NCI-H526 (cell line): ENCODE measurements at regions not wholly inside any gene's neighbourhood (a gene's known extent, or its start where the extent isn't known, plus 50 kb on each side); places are given as distances from the start of the nearest gene placed in this dataset.
"Not testable (repeated sequence)": the region's sequence is repeated elsewhere in the genome, so short reads cannot be mapped to it uniquely, and the experiment has no call there.

Source experiments
- DNase-seq, 2 experiments: peaks; one replicate each; lab custom pipeline; 2025; lab: John Stamatoyannopoulos, UW

DNA sequence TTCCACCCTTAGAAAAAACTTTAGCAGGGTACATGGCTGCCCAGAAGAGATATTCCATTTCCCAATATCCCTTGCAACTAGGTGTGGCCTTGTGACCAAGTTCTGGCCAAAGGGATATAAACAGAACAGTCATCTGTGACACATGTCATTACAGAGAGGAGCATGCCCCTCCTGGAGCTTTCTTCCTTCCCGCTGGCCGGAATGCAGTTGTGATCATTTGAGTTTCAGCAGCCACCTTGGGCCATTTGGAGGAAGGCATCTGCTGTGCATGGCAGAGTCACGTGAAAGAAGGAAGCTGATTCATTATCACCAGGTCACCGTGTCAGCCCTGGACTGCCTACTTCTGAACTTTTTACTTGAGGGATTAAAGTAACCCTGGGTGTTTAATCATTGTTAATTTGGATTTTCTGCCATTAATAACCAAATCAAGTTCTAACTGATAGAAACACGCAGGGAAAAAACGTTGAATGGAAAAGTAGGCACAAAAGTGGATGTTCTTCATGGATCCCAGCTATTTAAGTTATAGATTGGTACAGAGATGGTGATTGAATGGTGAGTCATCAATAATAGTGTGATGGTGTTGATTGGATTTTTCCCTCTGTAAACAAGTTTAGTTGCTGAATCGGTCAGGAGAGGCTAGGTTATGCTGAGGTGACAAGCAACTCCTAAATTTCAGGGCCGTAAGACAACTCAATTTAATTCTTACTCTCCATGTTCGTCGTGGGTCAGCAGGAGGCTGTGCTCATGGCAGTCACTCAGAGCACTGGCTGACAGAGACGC, 80.7 kb upstream of the CCDC167 start:
- no peak for DNase-seq

- no peak for DNase-seq
Measured at GRCh38 chr6:37579444-37580067, 79.9 kb upstream of the CCDC167 start.

- DNase-seq: no peak
Measured at GRCh38 chr6:37578104-37578503, 78.4 kb upstream of the CCDC167 start.

DNA sequence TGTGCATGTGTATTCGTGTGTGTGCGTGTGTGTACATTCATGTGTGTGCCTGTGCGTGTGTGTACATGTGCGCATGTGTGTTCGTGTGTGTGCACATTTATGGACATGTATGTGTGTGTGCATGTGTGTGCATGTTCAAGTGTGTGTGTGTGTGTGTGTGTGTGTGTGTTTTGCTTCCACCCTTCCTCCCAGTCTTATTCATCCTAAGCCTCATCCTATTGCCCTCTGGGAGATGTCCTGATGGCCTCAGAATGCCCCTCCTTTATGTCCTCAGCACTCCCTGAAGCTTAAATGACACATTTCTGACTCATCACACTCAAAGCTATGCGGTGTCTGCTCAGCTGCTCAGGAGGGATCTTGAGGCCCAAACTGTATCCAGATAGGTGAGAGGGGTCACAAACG, 76.6 kb upstream of the CCDC167 start:
- no peak for DNase-seq

GRCh38 chr6:37575221-37575620, 75.5 kb upstream of the CCDC167 start:
- no peak for DNase-seq

- DNase-seq: no peak
Measured at GRCh38 chr6:37572334-37572733, 72.6 kb upstream of the CCDC167 start.

DNA sequence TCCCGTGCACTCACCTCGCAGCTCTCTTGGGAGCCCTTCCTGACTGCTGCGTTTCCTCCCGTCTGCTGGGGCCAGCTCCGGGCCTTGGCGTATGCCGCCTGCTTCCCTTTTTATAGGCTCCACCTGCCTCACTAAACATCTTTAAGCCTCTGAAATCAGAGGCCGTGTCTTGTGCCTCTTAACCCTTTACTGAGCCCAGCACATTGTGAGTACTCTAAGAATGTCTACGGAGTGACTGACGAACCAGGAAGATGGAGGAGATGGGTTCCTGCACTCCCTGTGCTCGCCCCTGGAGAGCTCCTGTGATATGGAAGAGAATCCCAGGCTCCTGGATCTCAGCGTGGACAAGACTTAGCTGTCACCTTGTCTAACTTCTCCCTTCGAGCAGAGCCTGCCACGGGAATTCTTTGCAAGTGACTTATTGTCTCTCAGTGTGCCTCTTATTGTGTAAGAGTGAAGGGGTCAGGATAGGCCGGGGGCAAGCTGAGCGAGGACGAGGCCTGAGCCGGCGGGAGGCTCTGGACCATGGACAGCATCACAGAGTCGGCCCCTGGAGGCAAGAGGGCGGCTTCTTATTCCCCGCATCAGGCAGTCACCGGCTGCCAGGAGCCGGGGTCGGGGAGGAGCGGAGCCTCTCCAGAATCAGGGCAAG, 70.9 kb upstream of the CCDC167 start:
- no peak for DNase-seq

GRCh38 chr6:37569743-37570481, 70.2 kb upstream of the CCDC167 start:
- DNase-seq: no peak

DNA sequence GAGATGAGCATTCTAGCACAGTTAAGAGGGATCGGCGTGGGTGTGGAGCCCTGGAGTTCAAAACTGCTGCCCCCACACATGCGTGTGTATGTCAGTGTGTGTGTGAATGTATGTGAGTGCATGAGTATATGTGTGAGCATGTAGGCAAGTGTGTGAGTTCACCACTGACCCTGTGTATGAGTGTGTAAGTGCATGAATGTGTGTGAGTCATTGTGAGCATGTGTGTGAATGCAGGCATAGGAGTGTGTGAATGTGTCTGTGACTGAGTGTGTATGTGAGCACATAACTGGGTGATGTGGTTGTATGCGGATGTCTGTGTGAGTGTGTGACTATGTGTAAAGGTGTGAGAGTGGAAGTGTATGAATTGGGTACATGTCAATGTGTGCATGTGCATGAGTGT, 69.6 kb upstream of the CCDC167 start:
- DNase-seq: no peak

- DNase-seq: no peak
Measured at GRCh38 chr6:37566950-37567349, 67.3 kb upstream of the CCDC167 start.

DNA sequence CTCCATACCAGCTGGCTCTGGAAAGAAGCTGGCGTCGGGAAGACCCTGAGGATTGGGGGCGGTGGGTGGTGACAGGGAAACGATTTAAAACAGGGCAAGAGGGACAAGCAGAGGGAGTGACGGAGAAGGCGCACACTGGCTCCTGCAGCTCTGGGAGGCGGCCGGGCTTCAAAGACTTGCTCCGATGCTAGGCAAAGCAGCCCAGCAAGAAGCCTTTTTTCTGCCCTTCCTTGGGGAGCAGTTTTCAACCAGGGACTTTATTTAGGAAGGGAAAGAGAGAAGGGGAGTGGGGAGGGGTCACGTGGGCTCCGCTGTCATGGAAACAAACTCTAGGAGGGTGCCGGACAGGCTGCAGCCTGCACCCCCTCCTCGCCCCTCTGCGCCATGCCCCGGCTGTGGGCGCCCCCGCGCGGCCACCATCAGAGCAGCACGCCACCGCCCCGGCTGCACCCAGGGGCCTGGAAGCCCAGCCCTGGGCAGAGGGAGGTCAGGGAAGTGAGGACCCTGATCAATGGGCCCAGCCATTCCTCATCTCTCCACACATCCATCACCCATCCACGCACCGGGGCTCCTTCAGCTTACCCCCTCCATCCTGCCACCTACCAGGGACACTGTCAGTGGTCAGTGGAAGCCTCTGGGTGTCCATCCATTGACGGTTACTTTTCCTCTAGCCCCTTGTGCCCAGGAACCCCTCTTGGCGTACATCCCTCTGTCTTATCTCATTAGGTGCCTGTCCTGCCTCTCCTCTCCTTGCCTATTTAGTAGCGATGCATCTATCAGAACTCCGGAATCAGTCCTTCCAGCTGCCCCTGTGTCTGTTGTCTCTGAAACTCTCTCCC, 66.6 kb upstream of the CCDC167 start:
- DNase-seq: peak in 1 of 2 experiments; percentile 82

GRCh38 chr6:37565267-37566110, 65.8 kb upstream of the CCDC167 start:
- DNase-seq: peak; percentile 45 to 75

- DNase-seq: not testable (repeated sequence)
Measured at GRCh38 chr6:37562926-37563288, 63.2 kb upstream of the CCDC167 start.

DNA sequence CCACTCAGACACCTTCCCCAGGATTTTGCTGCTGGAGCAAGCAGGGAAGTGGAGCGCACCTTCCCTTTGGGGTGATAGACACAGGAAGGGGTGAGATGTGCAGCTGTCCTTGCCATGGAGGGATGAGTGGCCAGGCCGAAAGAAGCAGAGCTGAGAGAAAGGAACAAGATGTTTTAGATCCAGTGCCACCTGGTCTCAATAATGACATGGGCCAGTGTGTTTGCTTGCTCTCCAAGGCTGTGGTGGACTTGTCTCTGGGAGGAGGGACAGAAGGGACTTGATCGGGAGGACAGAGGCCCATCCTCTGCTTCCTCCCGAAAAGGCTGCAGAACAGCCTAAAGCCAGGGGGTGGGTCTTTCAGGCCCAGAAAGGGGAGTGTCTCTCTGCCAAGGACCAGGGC, 61.7 kb upstream of the CCDC167 start:
- no peak for DNase-seq

- DNase-seq: no peak
Measured at GRCh38 chr6:37560737-37561103, 61.0 kb upstream of the CCDC167 start.

GRCh38 chr6:37559501-37559900, 59.8 kb upstream of the CCDC167 start:
- DNase-seq: no peak

GRCh38 chr6:37559050-37559449, 59.4 kb upstream of the CCDC167 start:
- no peak for DNase-seq

GRCh38 chr6:37558646-37559045, 59.0 kb upstream of the CCDC167 start:
- DNase-seq: no peak

GRCh38 chr6:37558168-37558567, 58.5 kb upstream of the CCDC167 start:
- no peak for DNase-seq

DNA sequence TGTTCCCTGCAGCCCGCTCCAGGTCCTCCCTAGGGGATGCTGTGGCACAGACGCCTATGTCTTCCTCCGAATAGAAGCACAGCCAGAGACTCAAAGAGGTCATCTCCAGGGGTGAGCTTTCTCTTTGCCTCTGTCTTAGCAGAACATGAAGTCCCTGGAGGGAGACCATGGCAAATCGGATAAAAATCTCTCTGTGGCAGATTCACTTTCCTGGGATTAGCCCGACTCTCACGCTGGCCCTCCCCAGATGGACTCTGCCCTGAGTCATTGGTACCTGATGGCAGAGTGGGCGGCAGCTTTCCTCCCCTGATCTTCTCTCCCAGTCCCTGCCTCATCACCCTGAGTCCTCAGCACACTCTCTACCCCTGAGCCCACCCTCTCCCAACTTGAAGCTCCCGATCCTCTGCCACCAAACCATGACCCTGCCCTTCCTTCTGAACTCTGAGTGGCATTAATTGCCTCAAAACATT, 58.0 kb upstream of the CCDC167 start:
- DNase-seq: no peak
